Frontal cortex (tissue), 3 donors: ENCODE measurements at regions not wholly inside any gene's neighbourhood (a gene's known extent, or its start where the extent isn't known, plus 50 kb on each side); places are given as distances from the start of the nearest gene placed in this dataset.
"Not testable (repeated sequence)": the region's sequence is repeated elsewhere in the genome, so short reads cannot be mapped to it uniquely, and the experiment has no call there.

Experiments used
- DNase-seq, 2 donors: peaks; one replicate each; pipeline ENCODE4 v3.0.0; 2012; ENCODE audit warnings: low spot score in 2 of 2
- FAIRE-seq: peaks from 2 replicates; lab custom pipeline; 2012; peaks lifted over from hg19 to GRCh38; lab: Jason Lieb, UNC
- donor health status: control.
- donor health status: control.
- donor health status: control.

DNA sequence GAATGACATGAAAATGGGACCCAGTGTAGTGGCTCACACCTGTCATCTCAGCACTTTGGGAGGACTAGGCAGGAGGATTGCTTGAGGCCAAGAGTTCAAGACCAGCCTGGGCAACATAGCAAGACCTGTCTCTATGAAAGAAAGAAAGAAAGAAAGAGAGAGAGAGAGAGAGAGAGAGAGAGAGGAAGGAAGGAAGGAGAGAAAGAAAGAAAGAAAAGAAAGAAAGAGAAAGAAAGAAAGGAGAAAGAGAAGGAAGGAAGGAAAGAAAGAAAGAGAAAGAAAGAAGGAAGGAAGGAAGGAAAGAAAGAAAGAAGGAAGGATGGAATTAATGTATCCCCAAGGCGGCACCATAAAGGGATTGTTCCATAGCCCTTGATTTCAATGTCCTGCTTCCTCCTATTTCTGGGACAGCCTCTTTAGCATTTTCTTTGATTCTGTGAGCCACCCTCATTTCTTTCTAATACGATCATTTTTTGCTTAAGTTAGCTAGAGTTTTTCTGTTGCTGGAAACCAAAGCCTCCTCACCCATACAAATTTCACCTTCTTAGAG lies 85.4 kb upstream of the CTNNA1 start:
- not testable (repeated sequence) for FAIRE-seq, DNase-seq

- no peak for DNase-seq
- FAIRE-seq: no peak
Measured at GRCh38 chr5:138666226-138666742, 86.9 kb upstream of the CTNNA1 start.

GRCh38 chr5:138665261-138665660 lies 88.0 kb upstream of the CTNNA1 start:
- FAIRE-seq: no peak
- no peak for DNase-seq

DNA sequence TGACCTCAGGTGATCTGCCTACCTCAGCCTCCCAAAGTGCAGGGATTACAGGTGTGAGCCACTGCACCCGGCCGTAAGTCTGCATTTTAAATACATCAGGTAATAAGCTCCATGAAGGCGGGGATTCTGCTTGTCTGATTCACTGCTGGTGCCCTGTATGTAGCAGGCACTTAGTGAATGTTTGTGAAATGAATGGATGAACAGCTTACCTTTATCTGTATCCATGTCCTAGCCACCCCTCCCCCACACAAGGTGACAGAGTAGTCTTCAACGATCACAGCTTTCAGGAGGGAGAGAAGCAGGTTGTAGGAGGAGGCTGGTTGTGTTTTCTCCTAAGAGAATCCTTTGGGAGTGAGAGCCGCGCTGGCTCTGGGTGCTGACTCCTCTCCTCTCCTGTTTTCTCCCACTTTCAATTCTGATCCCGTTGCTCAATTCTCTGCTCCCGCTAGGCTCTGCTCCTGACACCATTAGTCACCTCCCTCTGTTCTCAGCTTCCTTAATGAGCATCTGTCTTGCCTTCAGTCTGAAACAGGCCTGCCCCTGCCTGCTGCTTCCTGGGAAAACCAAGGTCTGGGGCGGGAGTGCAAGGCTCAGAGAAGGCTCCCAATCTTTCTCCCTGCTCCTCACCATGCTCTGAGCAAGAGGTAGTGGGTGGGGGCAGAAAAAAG lies 88.8 kb upstream of the CTNNA1 start:
- FAIRE-seq: no peak
- DNase-seq: peak in 1 of 2 donors; percentile 51

GRCh38 chr5:138663561-138663960 lies 88.4 kb upstream of the HSPA9 start:
- no peak for FAIRE-seq
- no peak for DNase-seq

DNA sequence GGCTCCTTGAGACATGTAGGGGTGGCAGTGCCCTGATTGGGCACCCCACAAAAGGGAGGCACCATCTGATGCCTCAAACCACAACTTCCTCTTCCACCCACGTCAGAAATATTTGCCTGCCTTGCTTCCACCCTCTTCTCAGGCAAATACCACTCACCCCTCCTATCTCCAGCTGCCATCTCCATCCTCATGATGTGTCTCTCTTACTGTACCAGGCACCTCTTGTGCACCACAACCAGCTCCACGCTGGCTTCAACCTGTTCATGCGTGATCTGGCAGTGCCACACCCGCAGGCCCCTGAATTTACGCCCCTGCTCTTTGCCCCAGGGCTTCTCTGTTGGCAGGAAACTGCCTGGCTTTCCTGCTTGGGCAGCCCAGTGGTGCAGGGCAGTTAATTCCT lies 87.8 kb upstream of the HSPA9 start:
- DNase-seq (no peak), FAIRE-seq (no peak)

- no peak for DNase-seq
- FAIRE-seq: no peak
Measured at GRCh38 chr5:138662599-138662998, 87.4 kb upstream of the HSPA9 start.

GRCh38 chr5:138661991-138662434 lies 86.8 kb upstream of the HSPA9 start:
- no peak for FAIRE-seq
- no peak for DNase-seq

DNA sequence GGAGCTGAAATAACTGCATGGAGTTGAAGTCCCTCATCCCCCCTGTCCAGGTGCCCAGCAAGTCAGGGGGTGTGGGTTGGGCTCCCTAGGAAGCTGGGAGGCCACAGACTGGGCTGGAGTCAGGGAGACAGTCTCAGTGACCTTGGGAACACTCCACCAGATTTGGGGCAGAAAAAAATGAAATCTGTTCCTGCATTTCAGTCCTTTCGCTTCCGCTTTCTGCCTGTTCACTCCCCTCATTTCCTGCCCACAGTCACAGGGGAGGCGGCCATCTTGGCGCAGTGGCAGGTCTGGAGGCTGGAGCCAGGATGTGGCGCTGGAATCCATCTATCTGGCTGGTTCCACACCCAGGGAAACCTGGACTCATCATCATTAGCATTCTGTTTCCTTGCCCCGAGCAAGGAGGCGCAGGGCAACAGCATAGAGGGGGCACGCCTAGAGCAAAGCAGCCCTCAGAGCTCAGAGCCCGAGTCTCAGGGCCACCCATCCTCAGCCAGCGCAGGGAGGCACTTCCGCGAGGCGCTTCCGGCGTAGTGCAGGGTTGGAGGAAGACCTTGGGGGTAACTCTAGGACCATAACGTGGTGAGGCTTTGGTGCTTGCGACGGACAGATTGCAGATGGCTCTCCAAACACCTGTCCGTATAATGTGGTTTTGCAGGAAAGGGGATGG lies 86.2 kb upstream of the HSPA9 start:
- DNase-seq (no peak), FAIRE-seq (no peak)

GRCh38 chr5:138660051-138660572 lies 84.9 kb upstream of the HSPA9 start:
- FAIRE-seq: no peak
- DNase-seq: no peak

DNA sequence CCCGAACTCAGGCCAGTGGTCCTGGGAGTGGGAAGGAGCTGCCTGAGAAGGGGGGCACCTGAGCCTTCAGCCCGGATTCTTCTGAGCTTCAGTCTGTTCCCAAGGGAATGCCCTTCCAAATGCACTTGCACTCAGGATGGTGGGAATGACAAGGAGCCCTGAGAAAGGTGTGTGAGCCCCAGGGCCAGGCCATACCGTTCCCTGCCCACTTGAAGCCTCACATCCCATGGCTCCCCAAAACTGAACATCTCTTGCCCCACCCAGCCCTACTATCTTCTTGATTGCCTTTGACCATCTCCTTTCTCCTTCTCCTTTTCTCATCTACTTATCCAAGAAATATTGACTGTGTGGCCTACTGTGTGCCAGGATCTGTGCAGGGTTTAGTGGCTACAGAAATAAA lies 84.4 kb upstream of the HSPA9 start:
- no peak for DNase-seq
- FAIRE-seq: no peak

- FAIRE-seq (no peak), DNase-seq (no peak)
Measured at GRCh38 chr5:138659121-138659520, 83.9 kb upstream of the HSPA9 start.

DNA sequence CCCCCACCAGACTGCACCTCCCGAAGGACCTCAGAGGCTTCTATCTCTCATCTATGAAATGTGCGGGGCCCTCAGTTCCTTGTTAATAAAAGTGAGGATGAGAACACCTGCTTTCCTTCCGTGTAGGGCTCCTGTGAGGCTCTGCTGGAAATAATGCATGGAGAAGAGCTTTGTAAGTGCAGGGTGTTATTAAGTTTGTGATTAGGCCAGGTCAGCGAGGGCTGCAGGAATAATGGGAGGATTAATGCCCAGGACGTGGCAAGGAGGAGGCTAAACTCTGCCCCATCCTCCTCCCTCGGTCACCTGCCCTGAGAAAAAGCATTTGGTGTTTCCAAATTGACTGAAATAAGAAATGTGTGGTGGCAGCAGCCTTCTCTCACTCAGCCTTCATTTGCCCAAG lies 83.5 kb upstream of the HSPA9 start:
- FAIRE-seq (no peak), DNase-seq (no peak)

- FAIRE-seq (no peak), DNase-seq (no peak)
Measured at GRCh38 chr5:138657360-138657759, 82.2 kb upstream of the HSPA9 start.

GRCh38 chr5:138656916-138657315 lies 81.7 kb upstream of the HSPA9 start:
- DNase-seq: no peak

DNA sequence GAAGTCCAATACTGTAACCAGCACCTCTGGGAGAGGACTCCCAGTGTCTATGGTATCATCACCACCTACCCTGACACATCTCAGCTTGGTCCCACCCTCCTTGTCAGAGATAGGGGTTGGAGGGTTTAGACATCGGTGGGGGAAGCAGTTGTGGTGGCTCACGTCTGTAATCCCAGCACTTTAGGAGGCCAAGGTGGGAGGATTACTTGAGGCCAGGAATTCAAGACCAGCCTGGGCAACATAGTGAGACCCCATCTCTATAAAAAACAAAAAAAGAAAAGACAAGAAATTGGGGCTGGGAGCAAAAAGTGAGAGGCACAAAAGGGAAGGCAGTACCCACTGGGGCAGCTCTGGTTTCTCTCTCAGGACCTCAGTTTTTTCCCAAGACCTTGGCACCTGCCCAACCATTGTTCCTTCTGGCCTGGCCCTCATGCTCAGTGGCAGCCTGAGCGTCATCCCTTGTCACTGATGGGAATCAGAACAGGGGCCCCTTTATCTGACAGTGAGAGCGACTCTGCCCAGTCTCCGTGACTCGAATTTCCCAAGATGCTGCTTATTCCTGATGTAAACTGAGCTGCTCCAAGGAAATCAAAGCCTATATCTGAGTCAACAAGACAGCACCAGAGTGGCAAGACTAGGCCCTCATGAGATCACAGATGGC lies 80.5 kb upstream of the HSPA9 start:
- peak; percentile 61 to 62 for DNase-seq
- no peak for FAIRE-seq

More at GRCh38 chr5:138656916-138657315, 81.7 kb upstream of the HSPA9 start:
- no peak for FAIRE-seq

DNA sequence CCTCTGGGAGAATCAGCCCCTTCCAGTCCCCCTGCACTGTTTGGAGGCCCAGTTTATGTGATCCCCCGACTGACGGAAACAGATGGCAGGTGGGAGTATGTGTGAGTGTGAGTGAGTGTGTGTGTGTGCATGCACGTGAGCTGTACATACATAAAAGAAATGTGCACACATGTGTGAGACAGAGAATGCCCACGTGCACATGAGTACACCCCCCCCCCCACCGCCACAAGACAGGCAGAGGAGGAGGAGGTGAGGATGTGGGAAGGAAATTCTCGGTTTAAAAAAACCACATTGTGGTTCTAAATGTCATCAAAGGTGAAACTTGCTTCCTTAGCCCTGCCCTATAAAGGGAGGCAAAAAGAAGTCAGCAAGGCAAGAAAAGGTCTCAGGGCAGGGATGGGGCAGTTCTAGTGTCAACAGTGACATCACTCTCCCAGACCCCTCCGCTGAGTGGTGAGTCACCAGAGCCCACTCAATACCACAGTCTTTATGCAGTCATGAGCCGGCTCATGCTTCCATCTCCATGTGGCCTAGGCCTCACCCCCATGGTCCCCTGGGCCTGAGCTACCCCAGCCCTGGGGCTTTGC lies 79.2 kb upstream of the HSPA9 start:
- DNase-seq: no peak
- no peak for FAIRE-seq

- FAIRE-seq (no peak), DNase-seq (no peak)
Measured at GRCh38 chr5:138653502-138653901, 78.3 kb upstream of the HSPA9 start.

DNA sequence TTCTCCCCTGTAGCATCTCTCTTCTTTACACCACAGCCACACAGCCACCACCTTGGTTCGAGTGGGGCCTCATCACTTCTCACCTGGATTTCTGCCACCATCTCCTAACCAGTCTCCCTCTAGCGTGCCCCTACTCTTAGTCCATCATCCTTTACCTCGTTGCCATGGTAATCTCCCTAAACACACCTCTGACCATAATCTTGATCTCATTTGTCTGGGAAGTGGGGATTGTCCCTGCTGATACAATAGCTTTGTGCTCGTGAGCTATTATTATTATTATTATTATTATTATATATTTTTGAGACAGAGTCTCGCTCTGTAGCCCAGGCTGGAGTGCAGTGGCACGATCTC lies 76.5 kb upstream of the HSPA9 start:
- no peak for FAIRE-seq
- DNase-seq: no peak

DNA sequence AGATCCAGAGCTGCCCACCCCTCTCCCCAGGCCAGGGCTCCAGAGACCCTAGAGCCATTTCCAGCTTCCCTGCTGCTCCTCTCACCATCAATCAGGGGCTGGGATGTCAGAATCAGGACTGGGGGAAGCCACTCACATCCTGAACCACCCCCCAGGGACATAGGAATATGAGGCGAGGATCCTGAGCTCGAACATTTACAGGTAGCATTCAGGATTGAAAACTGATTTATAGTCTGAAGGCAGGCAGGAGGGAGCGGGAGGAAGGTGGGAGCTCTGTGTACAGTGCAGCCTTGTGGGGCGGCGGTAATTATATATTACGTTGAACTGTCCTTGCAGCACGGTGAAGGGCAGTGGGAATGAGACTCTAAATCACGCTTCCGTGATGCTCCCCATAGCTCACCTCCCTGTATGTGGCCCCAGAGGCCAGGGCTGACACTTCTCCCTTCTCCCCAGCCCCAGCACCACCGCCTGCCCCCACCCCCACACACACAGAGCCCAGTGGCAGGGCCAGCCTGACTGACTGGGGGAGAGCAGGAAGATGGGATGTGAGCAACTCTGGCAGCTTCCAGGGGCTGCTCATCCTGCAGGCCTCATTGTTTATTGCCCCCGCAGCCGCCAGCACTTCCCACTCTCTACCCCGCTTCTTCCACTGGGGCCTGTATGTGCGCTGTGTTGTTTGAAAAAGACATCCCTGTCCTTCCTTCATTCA lies 76.0 kb upstream of the HSPA9 start:
- DNase-seq (no peak), FAIRE-seq (no peak)
